NT2/D1 (cell line): ENCODE measurements at regions not wholly inside any gene's neighbourhood (a gene's known extent, or its start where the extent isn't known, plus 50 kb on each side); places are given as distances from the start of the nearest gene placed in this dataset.

Experiments
- DNase-seq: peaks from one replicate; pipeline ENCODE4 v3.0.0-alpha.2; 2011; ENCODE audit warnings: low read depth, low spot score
- H3K27me3 ChIP-seq: 2 replicates; pipeline ENCODE4 v1.6.0; 2011; ENCODE audit warnings: mild to moderate bottlenecking; ENCODE audit not compliant: insufficient read length, insufficient read depth
- H3K36me3 ChIP-seq: 2 replicates; pipeline ENCODE4 v1.6.1; 2011; ENCODE audit warnings: mild to moderate bottlenecking, low read length, mixed read lengths; ENCODE audit not compliant: insufficient read depth, insufficient read length
- H3K4me1 ChIP-seq: 2 replicates; pipeline ENCODE4 v1.5.1; 2011; ENCODE audit not compliant: insufficient read depth, insufficient read length
- H3K4me3 ChIP-seq: 2 replicates; pipeline ENCODE4 v1.5.1; 2011; ENCODE audit warnings: low read depth; ENCODE audit not compliant: insufficient read length
- H3K9ac ChIP-seq: 2 replicates; pipeline ENCODE4 v1.6.0; 2011; ENCODE audit warnings: low read depth; ENCODE audit not compliant: insufficient read length
- H3K9me3 ChIP-seq: 2 replicates; pipeline ENCODE4 v1.5.1; 2011; ENCODE audit warnings: mild to moderate bottlenecking, low read length; ENCODE audit not compliant: insufficient read depth
- SUZ12 ChIP-seq: IDR thresholded peaks from 2 replicates; pipeline ENCODE4 v1.6.1; 2011; ENCODE audit not compliant: insufficient read length, insufficient read depth; ENCODE audit errors: extremely low read depth
- YY1 ChIP-seq: IDR thresholded peaks from 2 replicates; pipeline ENCODE4 v1.6.1; 2011; ENCODE audit not compliant: insufficient read length, insufficient read depth
- ZNF274 ChIP-seq: IDR thresholded peaks from 2 replicates; pipeline ENCODE4 v1.6.1; 2011; ENCODE audit warnings: mild to moderate bottlenecking, low read depth, low read length

DNA sequence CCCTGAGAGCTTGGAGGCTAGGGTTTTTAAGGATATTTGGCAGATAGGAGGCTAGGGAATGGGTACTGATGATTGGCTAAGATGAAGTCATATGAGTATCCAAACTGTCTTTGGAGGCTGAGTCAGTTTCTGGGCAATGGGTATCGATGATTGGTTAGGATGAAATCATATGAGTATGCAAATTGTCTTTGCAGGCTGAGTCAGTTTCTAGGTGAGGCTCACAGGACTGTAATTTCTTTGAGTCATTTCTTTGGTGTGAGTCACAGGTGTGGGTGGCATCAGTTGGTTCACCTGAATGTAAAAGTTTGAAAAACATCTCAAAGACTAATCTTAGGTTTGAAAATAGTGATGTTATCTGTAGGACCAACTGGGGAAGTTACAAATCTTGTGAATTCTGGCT is 1068.0 kb downstream of the NR2F1-AS1 start:
- peaks cover 36% of the 10 kb centered on the region for H3K9me3 ChIP-seq
- H3K4me3 ChIP-seq: no peak overlapping the region
- H3K9ac ChIP-seq: no peak overlapping the region
- TF ChIP-seq SUZ12: no peak
- no peak for TF ChIP-seq ZNF274
- no peak for TF ChIP-seq YY1
- no peak for DNase-seq
- H3K27me3 ChIP-seq: no peaks in the 10 kb centered on the region
- no peaks in the 10 kb centered on the region for H3K4me1 ChIP-seq
- H3K36me3 ChIP-seq: no peaks in the 10 kb centered on the region

DNA sequence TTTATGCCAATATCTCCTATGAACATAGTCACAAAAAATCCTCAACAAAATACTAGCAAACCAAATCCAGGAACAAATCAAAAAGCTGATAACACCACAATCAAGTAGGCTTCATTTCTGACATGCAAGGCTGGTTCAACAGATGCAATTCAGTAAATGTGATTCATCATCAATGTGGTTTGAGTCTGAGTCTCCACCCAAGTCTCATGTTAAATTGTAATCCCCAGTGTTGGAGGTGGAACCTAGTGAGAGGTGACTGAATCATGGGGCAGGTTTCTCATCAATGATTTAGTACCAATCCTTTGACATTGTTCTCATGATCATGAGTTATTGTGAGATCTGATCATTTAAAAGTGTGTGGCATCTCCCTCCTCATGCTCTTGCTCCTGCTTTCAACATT is 1072.7 kb downstream of the NR2F1-AS1 start:
- no peak for DNase-seq
- TF ChIP-seq YY1: no peak
- TF ChIP-seq ZNF274: no peak
- TF ChIP-seq SUZ12: no peak
- H3K36me3 ChIP-seq: no peaks in the 10 kb centered on the region
- no peak overlapping the region for H3K4me3 ChIP-seq
- no peaks in the 10 kb centered on the region for H3K27me3 ChIP-seq
- peaks cover 38% of the 10 kb centered on the region for H3K9me3 ChIP-seq
- no peak overlapping the region for H3K9ac ChIP-seq
- no peaks in the 10 kb centered on the region for H3K4me1 ChIP-seq

DNA sequence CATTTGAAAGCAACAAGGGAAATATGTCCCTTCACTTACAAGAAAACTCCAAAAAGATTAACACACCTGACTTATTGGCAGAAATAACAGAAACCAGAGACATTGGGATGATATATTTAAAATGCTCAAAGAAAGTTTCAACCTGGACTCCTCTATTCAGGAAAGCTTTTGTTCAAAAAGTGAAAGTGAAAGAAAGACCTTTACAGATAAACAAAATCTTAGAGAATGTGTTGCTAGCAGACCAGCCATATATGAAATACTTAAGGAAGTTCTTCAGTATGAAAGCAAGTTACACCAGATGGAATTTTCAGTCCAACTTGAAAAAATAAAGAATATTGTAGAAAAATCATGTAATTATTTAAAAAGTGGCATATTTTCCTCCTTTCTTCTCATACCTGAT is 1075.1 kb downstream of the NR2F1-AS1 start:
- H3K4me3 ChIP-seq: no peak overlapping the region
- H3K27me3 ChIP-seq: no peaks in the 10 kb centered on the region
- peaks cover 25% of the 10 kb centered on the region; the same call in 1 of the 2 replicates for H3K9me3 ChIP-seq
- DNase-seq: no peak
- no peak for TF ChIP-seq YY1
- no peaks in the 10 kb centered on the region for H3K4me1 ChIP-seq
- no peak overlapping the region for H3K9ac ChIP-seq
- no peaks in the 10 kb centered on the region for H3K36me3 ChIP-seq

GRCh38 chr5:92505145-92505544 is 1075.9 kb downstream of the NR2F1-AS1 start:
- no peaks in the 10 kb centered on the region for H3K4me1 ChIP-seq
- TF ChIP-seq YY1: no peak
- no peak for TF ChIP-seq SUZ12
- TF ChIP-seq ZNF274: no peak
- no peak for DNase-seq
- H3K4me3 ChIP-seq: no peak overlapping the region
- H3K36me3 ChIP-seq: no peaks in the 10 kb centered on the region
- H3K9ac ChIP-seq: no peak overlapping the region
- no peaks in the 10 kb centered on the region for H3K27me3 ChIP-seq
- H3K9me3 ChIP-seq: peaks cover 25% of the 10 kb centered on the region; the same call in 1 of the 2 replicates

- DNase-seq: no peak
- no peaks in the 10 kb centered on the region for H3K4me1 ChIP-seq
- H3K36me3 ChIP-seq: no peaks in the 10 kb centered on the region
- no peaks in the 10 kb centered on the region for H3K27me3 ChIP-seq
- H3K4me3 ChIP-seq: no peak overlapping the region
- H3K9me3 ChIP-seq: peaks cover 17% of the 10 kb centered on the region; the same call in 1 of the 2 replicates
- TF ChIP-seq ZNF274 (no peak), SUZ12 (no peak), YY1 (no peak)
- H3K9ac ChIP-seq: no peak overlapping the region
Observed at GRCh38 chr5:92504346-92504745, 1076.7 kb downstream of the NR2F1-AS1 start.

GRCh38 chr5:92500752-92501151 is 1080.3 kb downstream of the NR2F1-AS1 start:
- Histone ChIP-seq H3K9ac (no peak overlapping the region), H3K36me3 (no peaks in the 10 kb centered on the region), H3K9me3 (no peaks in the 10 kb centered on the region), H3K4me3 (no peak overlapping the region), H3K4me1 (no peaks in the 10 kb centered on the region), H3K27me3 (no peaks in the 10 kb centered on the region)
- TF ChIP-seq YY1 (no peak), SUZ12 (no peak), ZNF274 (no peak)
- no peak for DNase-seq

DNA sequence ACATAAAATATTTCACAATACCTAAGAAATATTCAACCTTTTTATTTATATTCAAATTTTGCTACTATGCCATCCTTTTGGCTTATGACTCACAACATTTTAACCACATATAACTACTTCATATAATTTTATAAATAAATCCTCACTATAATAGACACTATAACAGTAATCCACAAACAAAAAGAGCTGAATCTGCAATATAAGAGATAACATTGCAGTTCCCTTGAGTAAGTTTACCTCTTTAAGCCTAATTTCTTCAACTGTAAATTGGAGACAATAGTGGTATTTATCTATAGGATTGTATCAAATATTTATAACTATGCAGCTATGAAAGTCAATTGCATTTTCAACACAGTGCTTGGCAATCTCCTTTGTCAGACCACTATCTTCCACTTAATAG is 1084.5 kb downstream of the NR2F1-AS1 start:
- no peak overlapping the region for H3K4me3 ChIP-seq
- H3K9ac ChIP-seq: no peak overlapping the region
- H3K27me3 ChIP-seq: no peaks in the 10 kb centered on the region
- H3K36me3 ChIP-seq: no peaks in the 10 kb centered on the region
- no peak for DNase-seq
- TF ChIP-seq YY1 (no peak), ZNF274 (no peak), SUZ12 (no peak)
- H3K4me1 ChIP-seq: no peaks in the 10 kb centered on the region
- H3K9me3 ChIP-seq: no peaks in the 10 kb centered on the region

GRCh38 chr5:92494508-92494907 is 1086.5 kb downstream of the NR2F1-AS1 start:
- TF ChIP-seq ZNF274: no peak
- no peak for TF ChIP-seq YY1
- TF ChIP-seq SUZ12: no peak
- DNase-seq: no peak
- Histone ChIP-seq H3K4me3 (no peak overlapping the region), H3K9ac (no peak overlapping the region), H3K9me3 (no peaks in the 10 kb centered on the region), H3K27me3 (no peaks in the 10 kb centered on the region), H3K4me1 (no peaks in the 10 kb centered on the region), H3K36me3 (no peaks in the 10 kb centered on the region)
